Cardiac muscle cell (in vitro differentiated cells and primary cell): ENCODE measurements at regions not wholly inside any gene's neighbourhood (a gene's known extent, or its start where the extent isn't known, plus 50 kb on each side); places are given as distances from the start of the nearest gene placed in this dataset.

Experiments
- DNase-seq, 2 donors: peaks; one replicate each; pipeline versions ENCODE4 v3.0.0 to v3.0.0-alpha.2; 2010 to 2017; ENCODE audit warnings: low read depth in 1 of 2, low spot score in 1 of 2
- H3K27ac ChIP-seq: fragments of 200-600 bp; sonication (generic); 2 replicates; pipeline ENCODE4 v1.5.1; 2016
- H3K27me3 ChIP-seq: fragments of 200-600 bp; sonication (generic); 2 replicates; pipeline ENCODE4 v1.6.0; 2016; ENCODE audit warnings: control low read depth
- H3K36me3 ChIP-seq: fragments of 200-600 bp; sonication (generic); 2 replicates; pipeline ENCODE4 v1.5.1; 2016; ENCODE audit warnings: control low read depth
- H3K4me1 ChIP-seq: fragments of 200-600 bp; sonication (generic); 2 replicates; pipeline ENCODE4 v1.8.1; 2017; ENCODE audit warnings: low read depth, mild to moderate bottlenecking, mixed run types
- H3K4me3 ChIP-seq: fragments of 200-600 bp; sonication (generic); 2 replicates; pipeline ENCODE4 v1.5.1; 2016; ENCODE audit warnings: mild to moderate bottlenecking
- H3K9me3 ChIP-seq: fragments of 200-600 bp; sonication (generic); 2 replicates; pipeline ENCODE4 v1.5.1; 2017; ENCODE audit warnings: low read depth, mild to moderate bottlenecking, control low read depth
- CTCF ChIP-seq: IDR thresholded peaks from 2 replicates; pipeline ENCODE4 v1.5.1; 2012; ENCODE audit warnings: low read depth, mild to moderate bottlenecking, low read length

- H3K36me3 ChIP-seq = no peaks in the 10 kb centered on the region
These were observed 180.9 kb upstream of the GRID2 start for GRCh38 chr4:92122911-92123310.

GRCh38 chr4:92128676-92129075 is 175.1 kb upstream of the GRID2 start:
- Histone ChIP-seq H3K9me3 (no peaks in the 10 kb centered on the region), H3K4me3 (no peak overlapping the region), H3K27ac (no peak overlapping the region), H3K4me1 (no peaks in the 10 kb centered on the region), H3K27me3 (no peaks in the 10 kb centered on the region), H3K36me3 (no peaks in the 10 kb centered on the region)
- DNase-seq = no peak
- no peak for TF ChIP-seq CTCF

More at GRCh38 chr4:92122911-92123310, 180.9 kb upstream of the GRID2 start:
- no peaks in the 10 kb centered on the region for H3K9me3 ChIP-seq
- no peak overlapping the region for H3K4me3 ChIP-seq
- H3K27me3 ChIP-seq = no peaks in the 10 kb centered on the region
- no peaks in the 10 kb centered on the region for H3K4me1 ChIP-seq
- DNase-seq = no peak
- no peak for TF ChIP-seq CTCF
- no peak overlapping the region for H3K27ac ChIP-seq

- Histone ChIP-seq H3K9me3 (no peaks in the 10 kb centered on the region), H3K4me3 (no peak overlapping the region), H3K27ac (no peak overlapping the region), H3K27me3 (no peaks in the 10 kb centered on the region), H3K4me1 (no peaks in the 10 kb centered on the region), H3K36me3 (no peaks in the 10 kb centered on the region)
- TF ChIP-seq CTCF = no peak
- no peak for DNase-seq
These were observed 174.3 kb upstream of the GRID2 start for GRCh38 chr4:92129408-92129994.

GRCh38 chr4:92136434-92136833 is 167.3 kb upstream of the GRID2 start:
- H3K4me1 ChIP-seq = no peaks in the 10 kb centered on the region
- no peak overlapping the region for H3K27ac ChIP-seq
- no peaks in the 10 kb centered on the region for H3K27me3 ChIP-seq
- H3K4me3 ChIP-seq = no peak overlapping the region
- no peaks in the 10 kb centered on the region for H3K9me3 ChIP-seq
- no peak for DNase-seq
- no peak for TF ChIP-seq CTCF
- H3K36me3 ChIP-seq = no peaks in the 10 kb centered on the region

- Histone ChIP-seq H3K4me1 (no peaks in the 10 kb centered on the region), H3K4me3 (no peak overlapping the region), H3K27ac (no peak overlapping the region), H3K36me3 (no peaks in the 10 kb centered on the region), H3K9me3 (no peaks in the 10 kb centered on the region), H3K27me3 (no peaks in the 10 kb centered on the region)
- DNase-seq = peak in 1 of 2 donors; percentile 6
- TF ChIP-seq CTCF = peak; percentile 23
These were observed 140.4 kb upstream of the GRID2 start for GRCh38 chr4:92163348-92163747.
